Suprapubic skin (tissue), 3 donors: ENCODE measurements at regions not wholly inside any gene's neighbourhood (a gene's known extent, or its start where the extent isn't known, plus 50 kb on each side); places are given as distances from the start of the nearest gene placed in this dataset.

ENCODE experiments used
- POLR2AphosphoS5 ChIP-seq, 3 donors: sonication (generic); formaldehyde crosslinking; IDR thresholded peaks; one replicate each; pipeline ENCODE4 v1.6.1; 2017; ENCODE audit warnings: antibody characterized with exemption in 3 of 3
- TF ChIP-seq, protein P1 (sequence below), 2 donors: fragments of 200-600 bp in 1 of 2; fragments of 450-650 bp in 1 of 2; sonication (generic) in 1 of 2; IDR thresholded peaks; one replicate each; pipeline ENCODE4 v1.5.1; 2016 to 2019; ENCODE audit warnings: antibody characterized with exemption in 2 of 2, mild to moderate bottlenecking in 1 of 2, moderate library complexity in 1 of 2

DNA sequence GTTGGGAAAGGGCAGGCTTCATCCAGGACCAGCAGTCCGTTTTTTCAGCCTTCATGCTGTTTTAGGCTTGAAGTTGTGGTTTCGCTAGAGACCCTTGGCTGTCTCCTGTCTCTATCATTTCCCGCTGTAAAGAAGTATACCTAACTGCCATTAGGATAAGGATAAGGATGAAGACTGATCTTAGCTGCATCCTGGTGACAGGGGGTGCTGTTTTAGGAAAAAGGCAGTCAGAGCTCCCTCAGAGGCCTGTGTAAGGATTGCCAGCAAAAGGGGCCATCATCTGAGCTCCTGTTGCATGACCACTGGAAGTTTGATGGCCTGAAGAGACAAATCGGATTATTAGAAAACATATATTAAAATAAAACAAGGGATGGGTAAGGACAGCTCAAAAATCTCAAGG, 64.8 kb upstream of the FGF10 start:
- no peak for TF ChIP-seq POLR2AphosphoS5 (IDR thresholded peaks at IDR 0.05)
- TF ChIP-seq, protein P1, sequence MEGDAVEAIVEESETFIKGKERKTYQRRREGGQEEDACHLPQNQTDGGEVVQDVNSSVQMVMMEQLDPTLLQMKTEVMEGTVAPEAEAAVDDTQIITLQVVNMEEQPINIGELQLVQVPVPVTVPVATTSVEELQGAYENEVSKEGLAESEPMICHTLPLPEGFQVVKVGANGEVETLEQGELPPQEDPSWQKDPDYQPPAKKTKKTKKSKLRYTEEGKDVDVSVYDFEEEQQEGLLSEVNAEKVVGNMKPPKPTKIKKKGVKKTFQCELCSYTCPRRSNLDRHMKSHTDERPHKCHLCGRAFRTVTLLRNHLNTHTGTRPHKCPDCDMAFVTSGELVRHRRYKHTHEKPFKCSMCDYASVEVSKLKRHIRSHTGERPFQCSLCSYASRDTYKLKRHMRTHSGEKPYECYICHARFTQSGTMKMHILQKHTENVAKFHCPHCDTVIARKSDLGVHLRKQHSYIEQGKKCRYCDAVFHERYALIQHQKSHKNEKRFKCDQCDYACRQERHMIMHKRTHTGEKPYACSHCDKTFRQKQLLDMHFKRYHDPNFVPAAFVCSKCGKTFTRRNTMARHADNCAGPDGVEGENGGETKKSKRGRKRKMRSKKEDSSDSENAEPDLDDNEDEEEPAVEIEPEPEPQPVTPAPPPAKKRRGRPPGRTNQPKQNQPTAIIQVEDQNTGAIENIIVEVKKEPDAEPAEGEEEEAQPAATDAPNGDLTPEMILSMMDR (IDR thresholded peaks at IDR 0.05) = no peak
